NCI-H2171 treated with DMSO at 0.1 percent for 48 hours (cell line): ENCODE measurements at regions not wholly inside any gene's neighbourhood (a gene's known extent, or its start where the extent isn't known, plus 50 kb on each side); places are given as distances from the start of the nearest gene placed in this dataset.

Experiments used
- DNase-seq: peaks from one replicate; lab custom pipeline; 2025; lab: John Stamatoyannopoulos, UW

DNA sequence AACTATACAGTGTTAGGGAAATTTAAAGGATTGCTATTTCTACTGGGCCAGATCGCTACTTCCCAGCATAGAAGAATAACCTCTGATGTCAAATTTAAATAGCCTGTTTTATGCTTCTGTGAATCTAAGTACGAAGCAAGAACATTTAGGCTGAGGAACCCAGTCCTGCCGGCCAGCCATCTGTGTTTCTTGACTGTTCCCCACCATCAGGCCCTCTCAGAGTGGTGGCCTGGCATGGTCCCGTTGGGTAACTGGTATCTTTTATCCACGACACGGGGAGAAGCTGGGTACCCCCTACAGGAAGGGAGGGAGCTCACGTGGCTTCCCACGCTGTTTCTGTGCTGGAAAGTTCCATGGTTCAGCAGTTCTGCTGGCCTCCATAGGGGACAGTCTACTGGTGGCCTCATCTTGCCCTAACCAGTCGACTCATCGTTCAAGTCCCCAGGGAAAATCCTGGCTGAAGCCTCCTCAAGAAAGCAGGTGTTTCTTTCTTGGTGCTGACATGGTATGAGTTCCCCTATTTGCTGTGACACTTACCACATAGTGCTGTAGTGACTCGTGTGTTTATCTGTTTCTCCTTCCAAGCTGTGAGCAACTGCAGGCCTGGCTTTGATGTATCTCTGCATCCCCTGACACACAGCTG lies 201.7 kb upstream of the NLRP1 start:
- DNase-seq: no peak

- DNase-seq: no peak
Measured at GRCh38 chr17:5786510-5786875, 202.2 kb upstream of the NLRP1 start.

DNA sequence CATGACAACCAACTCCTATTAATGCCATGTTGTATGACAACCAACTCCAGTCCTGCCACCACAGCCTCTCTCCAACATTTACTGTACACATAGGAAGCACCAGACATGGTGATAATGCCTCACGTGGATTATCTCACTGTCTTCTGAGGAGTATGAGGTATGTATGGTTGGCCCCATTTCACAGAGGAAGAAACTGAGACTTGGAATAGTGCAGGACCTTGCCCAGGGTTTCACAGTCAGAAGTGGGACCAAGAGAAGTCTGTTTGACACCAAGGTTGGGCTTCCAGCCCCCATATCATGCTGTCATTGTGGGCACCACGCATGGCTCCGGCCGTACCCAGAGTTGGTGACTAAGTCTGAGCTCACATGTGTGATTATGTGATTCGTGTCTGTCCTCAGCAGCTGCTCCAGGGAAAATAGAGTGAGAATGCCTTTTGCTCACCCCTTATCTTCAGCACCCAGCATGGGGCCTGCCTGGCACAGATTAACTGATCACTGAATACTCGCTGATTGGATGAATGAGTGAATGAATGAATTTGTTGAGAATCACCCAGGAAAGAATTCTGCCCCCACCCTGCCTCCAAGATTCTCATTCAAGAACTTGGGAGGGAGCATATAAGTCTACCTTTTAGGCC lies 204.1 kb upstream of the NLRP1 start:
- no peak for DNase-seq

DNA sequence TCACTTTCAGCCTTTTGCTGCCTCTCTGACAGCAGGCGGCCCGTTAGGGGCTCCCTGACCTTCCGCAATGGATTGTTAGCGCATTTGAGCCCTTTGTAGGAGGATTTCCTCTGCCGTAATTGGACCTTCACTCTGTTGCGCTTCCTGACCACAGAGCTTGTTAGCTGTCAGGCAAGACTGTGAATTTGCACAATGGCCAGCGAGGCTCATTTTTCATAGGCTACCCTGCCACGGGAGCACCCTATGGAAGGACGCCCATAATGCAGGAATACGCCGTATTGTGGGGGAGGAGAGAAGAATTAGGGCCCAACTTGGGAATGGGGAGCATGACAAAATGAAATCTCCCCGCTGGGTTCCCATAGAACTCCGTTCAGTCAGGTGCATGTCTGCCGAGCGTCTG lies 205.2 kb upstream of the NLRP1 start:
- DNase-seq: no peak

GRCh38 chr17:5793157-5793556 lies 208.8 kb upstream of the NLRP1 start:
- DNase-seq: no peak

DNA sequence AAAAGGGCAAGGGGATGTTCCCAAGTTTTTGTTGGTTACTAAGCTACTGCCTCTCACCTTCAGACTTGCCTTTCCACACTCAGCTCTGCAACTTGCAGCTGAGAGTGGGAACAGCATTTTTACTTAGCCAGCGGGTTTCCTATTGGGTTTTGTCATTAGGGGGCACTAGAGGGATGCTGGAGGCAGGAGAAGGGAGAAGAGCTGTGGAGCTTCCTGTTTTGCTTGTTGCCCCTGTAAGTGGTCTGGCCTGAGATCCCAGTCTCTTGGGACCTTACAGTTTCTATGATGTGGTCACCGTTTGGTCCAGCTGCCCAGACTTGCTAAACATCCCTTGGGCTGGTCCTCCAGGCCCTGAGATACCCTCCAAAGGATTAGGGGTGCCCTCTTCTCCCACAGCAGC lies 209.6 kb upstream of the NLRP1 start:
- DNase-seq: no peak

GRCh38 chr17:5794385-5794784 lies 210.1 kb upstream of the NLRP1 start:
- no peak for DNase-seq

DNA sequence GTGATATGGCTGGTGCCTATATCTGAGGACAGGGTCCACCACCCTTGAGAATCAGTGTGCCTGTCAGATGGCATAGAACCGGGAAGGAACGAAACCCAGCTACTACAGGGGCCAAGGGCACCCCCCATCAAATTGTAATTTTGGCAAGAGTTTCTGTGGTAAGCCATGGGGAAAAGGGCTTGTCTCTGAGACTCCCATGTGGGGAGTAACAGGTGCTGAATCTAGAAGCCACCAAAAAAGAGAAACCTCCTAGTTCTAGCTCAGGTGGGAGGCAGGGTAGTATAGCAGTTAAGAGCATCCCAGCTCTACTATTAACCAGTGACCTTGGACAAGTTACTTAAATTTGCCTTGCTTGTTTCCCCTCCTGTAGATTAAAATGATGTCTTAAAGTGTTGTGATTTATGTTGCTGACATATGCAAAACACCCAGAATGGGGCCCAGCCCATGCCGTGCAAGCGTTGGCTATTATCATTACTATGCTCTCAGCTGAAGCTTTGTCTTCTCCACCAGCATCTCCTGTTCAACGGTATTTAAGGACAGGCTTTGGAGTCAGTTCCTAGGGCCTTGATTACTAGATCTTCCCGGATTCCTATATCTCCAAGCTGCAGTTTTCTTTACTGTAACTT lies 210.7 kb upstream of the NLRP1 start:
- no peak for DNase-seq

- DNase-seq: no peak
Measured at GRCh38 chr17:5797447-5798050, 213.2 kb upstream of the NLRP1 start.

DNA sequence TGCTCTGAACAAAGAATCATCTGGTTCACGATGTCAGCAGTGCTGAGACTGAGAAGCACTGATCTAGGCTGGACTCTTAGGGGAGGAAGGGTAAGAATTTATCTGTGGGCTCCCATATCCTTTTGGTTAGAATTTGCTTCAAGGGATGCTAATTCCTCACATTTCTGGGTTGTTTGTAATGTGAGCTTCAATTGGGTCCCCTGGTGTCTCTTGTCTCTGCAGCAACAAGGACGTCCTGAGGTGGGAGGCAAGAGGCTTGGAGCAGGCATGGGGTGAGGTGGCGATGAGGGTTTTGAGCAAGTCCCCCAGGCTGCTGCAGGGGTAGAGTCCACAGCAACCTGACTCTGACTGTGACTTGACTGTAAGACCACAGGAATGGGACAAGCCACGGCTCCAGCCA lies 213.8 kb upstream of the NLRP1 start:
- DNase-seq: no peak

DNA sequence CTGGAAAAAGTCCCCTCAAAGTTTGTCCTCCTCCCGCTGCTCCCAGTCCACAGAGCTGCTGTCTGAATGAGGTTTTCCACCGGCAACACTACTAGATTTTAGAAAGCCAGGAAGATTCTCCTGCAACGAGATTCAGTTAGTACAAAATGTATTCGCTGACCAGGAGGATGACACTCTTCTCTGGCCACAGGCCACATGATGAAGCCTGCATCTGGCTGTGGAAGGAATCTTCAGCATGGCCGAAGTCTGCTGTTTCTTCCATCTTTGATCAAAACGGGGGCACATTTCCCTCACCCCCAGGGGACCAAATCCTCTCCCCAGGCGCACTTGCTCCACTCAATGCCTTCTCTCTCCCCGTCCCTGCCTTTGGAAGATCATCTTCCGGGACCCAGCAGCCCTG lies 215.8 kb upstream of the NLRP1 start:
- no peak for DNase-seq

- no peak for DNase-seq
Measured at GRCh38 chr17:5800646-5801045, 216.3 kb upstream of the NLRP1 start.

- DNase-seq: no peak
Measured at GRCh38 chr17:5804251-5804650, 219.9 kb upstream of the NLRP1 start.

GRCh38 chr17:5809056-5809455 lies 224.7 kb upstream of the NLRP1 start:
- DNase-seq: no peak

- DNase-seq: no peak
Measured at GRCh38 chr17:5809580-5810188, 225.4 kb upstream of the NLRP1 start.

- no peak for DNase-seq
Measured at GRCh38 chr17:5812590-5812989, 228.3 kb upstream of the NLRP1 start.

DNA sequence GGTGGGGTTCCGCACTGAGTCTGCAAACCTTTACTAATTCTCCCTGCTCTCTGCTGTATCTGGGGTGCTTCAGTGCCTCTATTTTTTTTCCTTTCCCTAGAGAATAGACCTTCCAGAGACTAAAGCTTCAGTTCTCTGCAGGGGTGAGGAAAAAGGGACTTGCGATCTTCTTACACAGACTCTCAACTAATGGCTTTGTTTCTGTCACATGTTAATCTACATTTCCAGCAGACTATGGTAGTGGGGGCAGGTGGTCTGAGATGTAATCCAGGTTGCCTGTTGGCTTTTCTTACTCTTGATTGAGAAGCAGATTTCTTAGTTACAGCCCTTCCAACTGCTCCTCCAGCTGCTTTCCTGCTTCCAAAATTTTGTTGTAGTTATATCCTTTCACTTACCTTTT lies 229.0 kb upstream of the NLRP1 start:
- no peak for DNase-seq

- DNase-seq: no peak
Measured at GRCh38 chr17:5815396-5815795, 231.1 kb upstream of the NLRP1 start.

- peak; percentile 87 for DNase-seq
Measured at GRCh38 chr17:5816491-5817070, 232.3 kb upstream of the NLRP1 start.

DNA sequence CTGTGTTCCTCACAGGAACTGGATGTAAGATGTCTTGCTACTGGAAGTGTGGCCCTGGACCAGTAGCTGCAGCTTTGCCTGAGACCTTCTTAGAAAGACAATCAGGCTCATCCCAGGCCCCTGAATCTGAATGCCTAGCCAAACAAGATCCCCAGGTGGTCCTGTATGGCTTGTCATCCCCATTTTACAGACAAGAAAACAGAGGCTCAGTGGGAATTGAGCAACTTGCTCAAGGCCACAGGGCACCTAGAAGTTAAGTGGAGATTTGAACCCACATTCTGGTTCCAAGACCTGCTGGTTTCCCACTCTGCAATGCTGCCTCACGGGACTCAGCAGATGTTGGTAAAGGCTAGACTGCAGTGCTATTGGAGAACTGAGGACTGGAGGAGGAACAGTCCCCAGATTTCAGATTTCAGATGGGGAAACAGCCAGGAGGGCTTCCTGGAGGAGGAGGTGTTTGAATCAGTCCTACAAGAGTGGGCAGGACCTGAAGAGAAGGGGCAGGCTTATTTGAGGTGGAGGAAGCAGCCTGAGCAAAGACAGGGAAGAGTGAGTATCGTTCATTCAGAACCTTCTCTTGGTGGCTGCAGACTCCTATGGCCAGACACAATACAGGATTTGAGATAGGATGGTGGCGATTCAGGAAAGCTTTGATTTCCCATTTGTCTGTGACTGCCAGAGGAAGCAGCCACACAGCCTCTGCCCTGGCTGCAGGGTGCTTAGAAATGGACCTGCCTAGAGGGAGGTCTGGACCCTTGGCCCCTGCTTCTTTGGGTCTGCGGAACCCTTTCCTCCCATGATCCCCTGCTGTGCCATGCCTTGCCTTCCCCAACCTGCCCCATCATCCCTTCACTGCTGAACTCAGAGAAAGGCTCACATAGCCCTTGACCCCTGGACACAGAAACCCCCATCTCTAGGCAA lies 233.4 kb upstream of the NLRP1 start:
- no peak for DNase-seq

DNA sequence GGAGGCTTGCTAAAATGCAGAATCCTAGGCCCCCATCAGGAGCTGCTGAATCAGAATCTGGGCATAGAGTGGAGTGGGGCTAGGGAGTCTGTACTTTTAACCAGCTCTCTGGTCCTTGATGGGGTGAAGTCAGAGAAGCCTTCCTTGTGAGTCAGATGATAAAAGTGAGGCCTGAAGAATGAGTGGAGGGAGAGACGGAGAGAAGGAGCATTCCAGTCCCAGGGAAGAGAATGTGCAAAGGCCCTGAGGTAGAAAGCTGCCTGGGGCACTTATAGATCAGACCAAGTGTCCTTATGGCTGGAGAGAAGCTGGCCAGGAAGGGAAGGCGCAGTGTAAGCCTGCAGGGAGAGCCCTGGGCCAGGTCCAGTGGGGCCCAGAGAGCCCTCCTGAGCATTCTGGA lies 235.1 kb upstream of the NLRP1 start:
- no peak for DNase-seq
